IMR-90 (cell line): ENCODE measurements at regions not wholly inside any gene's neighbourhood (a gene's known extent, or its start where the extent isn't known, plus 50 kb on each side); places are given as distances from the start of the nearest gene placed in this dataset.

Source experiments
- ATAC-seq: fragments of 200-7000 bp; cut with Tn5 transposase; 2 replicates; pipeline ENCODE4 v1.9.1; 2020; ENCODE audit warnings: low read depth, mild to moderate bottlenecking, moderate library complexity
- BruUV-seq: library from RNA; stranded (reverse); fragments of 400-500 nt; replicated peaks from 2 replicates; lab custom pipeline; 2021; lab: Mats Ljungman, UMichigan
- CTCF ChIA-PET: fragments of 300-600 bp; formaldehyde crosslinking; extraction: SDS; loops from one replicate; lab custom pipeline; 2021; ENCODE audit warnings: antibody characterized with exemption; lab: Yijun Ruan, JAX
- POLR2A ChIA-PET: fragments of 300-600 bp; sonication (Branson Sonifier 250); formaldehyde crosslinking; loops from one replicate; lab custom pipeline; 2022; ENCODE audit warnings: antibody characterized with exemption; ENCODE audit not compliant: unreplicated experiment; lab: Charles Lee
- DNase-seq: peaks from one replicate; pipeline ENCODE4 v3.0.0; 2013
- H2AFZ ChIP-seq: replicated peaks from 2 replicates; pipeline ENCODE3; 2013; ENCODE audit warnings: low read length, mild to moderate bottlenecking; ENCODE audit not compliant: poor library complexity
- H2AK5ac ChIP-seq: 2 replicates; pipeline ENCODE4 v1.6.1; 2013; ENCODE audit warnings: low read depth, low read length, inconsistent platforms
- H2AK9ac ChIP-seq: replicated peaks from 2 replicates; pipeline ENCODE3; 2013; ENCODE audit warnings: mild to moderate bottlenecking, low read depth, low read length, moderate library complexity; ENCODE audit not compliant: poor library complexity
- H2BK120ac ChIP-seq: 2 replicates; pipeline ENCODE4 v1.6.1; 2013; ENCODE audit warnings: low read depth, low read length, inconsistent platforms
- H2BK15ac ChIP-seq: 3 replicates; pipeline ENCODE4 v1.6.1; 2013; ENCODE audit warnings: low read depth, low read length, inconsistent platforms
- H2BK20ac ChIP-seq: 2 replicates; pipeline ENCODE4 v1.6.1; 2013; ENCODE audit warnings: low read depth, mild to moderate bottlenecking, inconsistent platforms, low read length, moderate library complexity
- H2BK5ac ChIP-seq: 2 replicates; pipeline ENCODE4 v1.6.1; 2013; ENCODE audit warnings: mild to moderate bottlenecking, low read depth, low read length, inconsistent platforms; ENCODE audit not compliant: poor library complexity, severe bottlenecking
- H3K14ac ChIP-seq: replicated peaks from 2 replicates; pipeline ENCODE4 v1.6.1; 2013; ENCODE audit warnings: low read depth, low read length, inconsistent platforms
- H3K18ac ChIP-seq: 2 replicates; pipeline ENCODE4 v1.6.1; 2013; ENCODE audit warnings: low read depth, low read length, control low read depth
- H3K23ac ChIP-seq: 2 replicates; pipeline ENCODE4 v1.6.1; 2013; ENCODE audit warnings: low read depth, low read length, inconsistent platforms
- H3K27ac ChIP-seq: 2 replicates; pipeline ENCODE4 v1.5.1; 2013; ENCODE audit warnings: mild to moderate bottlenecking, control low read depth, low read length; ENCODE audit not compliant: insufficient read depth
- H3K27me3 ChIP-seq: 2 replicates; pipeline ENCODE4 v1.6.1; 2013; ENCODE audit warnings: low read length; ENCODE audit not compliant: control insufficient read depth, insufficient read depth
- H3K36me3 ChIP-seq: 2 replicates; pipeline ENCODE4 v1.6.1; 2013; ENCODE audit warnings: low read length, mixed read lengths; ENCODE audit not compliant: control insufficient read depth, insufficient read depth
- H3K4ac ChIP-seq: 2 replicates; pipeline ENCODE4 v1.6.1; 2013; ENCODE audit warnings: low read depth, low read length, inconsistent platforms
- H3K4me1 ChIP-seq: 2 replicates; pipeline ENCODE4 v1.6.1; 2013; ENCODE audit warnings: low read length, mixed read lengths; ENCODE audit not compliant: control insufficient read depth, insufficient read depth
- H3K4me2 ChIP-seq: 2 replicates; pipeline ENCODE4 v1.6.1; 2013; ENCODE audit warnings: low read depth, mild to moderate bottlenecking, control low read depth, low read length, moderate library complexity
- H3K4me3 ChIP-seq: 2 replicates; pipeline ENCODE4 v1.5.1; 2013; ENCODE audit warnings: low read depth, mild to moderate bottlenecking, control low read depth, low read length, moderate library complexity; ENCODE audit not compliant: insufficient read depth
- H3K56ac ChIP-seq: 2 replicates; pipeline ENCODE4 v1.6.1; 2013; ENCODE audit warnings: low read length, inconsistent platforms; ENCODE audit not compliant: insufficient read depth; ENCODE audit errors: extremely low read depth
- H3K79me1 ChIP-seq, 2 experiments: 2 replicates each; pipeline ENCODE4 v1.6.1; 2013; ENCODE audit warnings: low read length in 2 of 2, inconsistent platforms in 1 of 2, low read depth in 1 of 2
- H3K9ac ChIP-seq: 2 replicates; pipeline ENCODE4 v1.6.1; 2013; ENCODE audit warnings: low read depth, low read length, control low read depth
- H3K9me1 ChIP-seq: 2 replicates; pipeline ENCODE4 v1.6.1; 2013; ENCODE audit warnings: low read length, inconsistent platforms; ENCODE audit not compliant: insufficient read depth
- H3K9me3 ChIP-seq: 2 replicates; pipeline ENCODE4 v1.6.1; 2013; ENCODE audit warnings: low read length; ENCODE audit not compliant: control insufficient read depth, insufficient read depth
- H4K20me1 ChIP-seq: 2 replicates; pipeline ENCODE4 v1.6.1; 2013; ENCODE audit warnings: low read length, inconsistent platforms; ENCODE audit not compliant: insufficient read depth
- H4K5ac ChIP-seq: 2 replicates; pipeline ENCODE4 v1.6.1; 2013; ENCODE audit warnings: mild to moderate bottlenecking, low read depth, low read length, control low read depth
- H4K8ac ChIP-seq, 2 experiments: 2 replicates each; pipeline ENCODE4 v1.6.1; 2013; ENCODE audit warnings: low read depth in 2 of 2, low read length in 2 of 2, control low read depth in 1 of 2, inconsistent platforms in 1 of 2
- H4K91ac ChIP-seq: 2 replicates; pipeline ENCODE4 v1.6.1; 2013; ENCODE audit warnings: low read depth, low read length, inconsistent platforms; ENCODE audit not compliant: insufficient read depth
- BHLHE40 ChIP-seq: fragments of 150-350 bp; IDR thresholded peaks from 2 replicates; pipeline ENCODE4 v1.6.1; 2016; ENCODE audit warnings: mild to moderate bottlenecking, low read depth, low read length
- CEBPB ChIP-seq: IDR thresholded peaks from 2 replicates; pipeline ENCODE4 v1.6.1; 2012; ENCODE audit warnings: low read depth, low read length, improper control_type of control experiment
- CHD1 ChIP-seq: IDR thresholded peaks from 2 replicates; pipeline ENCODE4 v1.6.1; 2012; ENCODE audit warnings: low read depth, low read length, improper control_type of control experiment
- FOS ChIP-seq: fragments of 150-350 bp; IDR thresholded peaks from 2 replicates; pipeline ENCODE4 v1.6.1; 2016; ENCODE audit warnings: low read depth, low read length
- MAFK ChIP-seq: IDR thresholded peaks from 2 replicates; pipeline ENCODE4 v1.6.1; 2012; ENCODE audit warnings: low read depth, low read length, improper control_type of control experiment
- MAZ ChIP-seq: IDR thresholded peaks from 2 replicates; pipeline ENCODE4 v1.6.1; 2012; ENCODE audit warnings: low read depth, mild to moderate bottlenecking, low read length, improper control_type of control experiment, moderate library complexity, borderline replicate concordance
- MXI1 ChIP-seq: IDR thresholded peaks from 2 replicates; pipeline ENCODE4 v1.6.1; 2012; ENCODE audit warnings: low read depth, mild to moderate bottlenecking, low read length, moderate library complexity, borderline replicate concordance
- NFE2L2 ChIP-seq: fragments of 150-350 bp; IDR thresholded peaks from 2 replicates; pipeline ENCODE4 v1.6.1; 2016; ENCODE audit warnings: low read depth, mild to moderate bottlenecking, low read length
- POLR2A ChIP-seq: IDR thresholded peaks from 2 replicates; pipeline ENCODE4 v1.6.1; 2012; ENCODE audit warnings: mild to moderate bottlenecking, low read depth, low read length
- RAD21 ChIP-seq: IDR thresholded peaks from 2 replicates; pipeline ENCODE4 v1.6.1; 2012; ENCODE audit warnings: low read length, improper control_type of control experiment
- RFX5 ChIP-seq: IDR thresholded peaks from 2 replicates; pipeline ENCODE4 v1.8.0; 2012; ENCODE audit warnings: low read depth, mild to moderate bottlenecking, low read length, moderate library complexity
- SMC3 ChIP-seq: fragments of 150-350 bp; IDR thresholded peaks from 2 replicates; pipeline ENCODE4 v1.6.1; 2016; ENCODE audit warnings: low read depth, mild to moderate bottlenecking, antibody characterized with exemption, low read length, moderate library complexity
- WGBS, 2 experiments: methylation state at CpG; one replicate each; pipeline versions ENCODE4 v1.1.5 to v1.1.7; 2013; ENCODE audit warnings: missing lambda C conversion rate in 2 of 2; ENCODE audit not compliant: insufficient read length in 1 of 2; ENCODE audit errors: extremely low coverage in 2 of 2; 5-methylcytosine and 5-hydroxymethylcytosine counted together
- dilution Hi-C: fragments of 300-500 bp; cut with HindIII; formaldehyde crosslinking; loops from one replicate; pipeline ENCODE4 v1.14.3; 2018; ENCODE audit warnings: low sequenced_read_pairs; ENCODE audit not compliant: unreplicated experiment
- in situ Hi-C: fragments of 300-500 bp; cut with MboI; formaldehyde crosslinking; loops from 3 replicates; pipeline ENCODE4 v1.14.3; 2019; ENCODE audit warnings: low sequenced_read_pairs, inconsistent platforms, mixed read lengths
- intact Hi-C: fragments of 100-400 bp; cut with micrococcal nuclease; formaldehyde crosslinking; loops from 2 replicates; pipeline ENCODE4 v1.10.0; 2022
- TF ChIP-seq, protein P1 (sequence below): conservative IDR thresholded peaks from 2 replicates; pipeline ENCODE4 v1.5.1; 2012; ENCODE audit warnings: mild to moderate bottlenecking, low read depth, low read length, improper control_type of control experiment
- TF ChIP-seq, protein P2 (sequence below): fragments of 150-350 bp; IDR thresholded peaks from 2 replicates; pipeline ENCODE4 v1.6.1; 2016; ENCODE audit warnings: low read depth, mild to moderate bottlenecking, low read length, moderate library complexity, borderline replicate concordance
- TF ChIP-seq, protein P3 (sequence below): fragments of 150-350 bp; IDR thresholded peaks from 2 replicates; pipeline ENCODE4 v1.6.1; 2017; ENCODE audit warnings: mild to moderate bottlenecking, antibody characterized with exemption, low read length, low read depth

- intact Hi-C loops, result no loop called here
- H3K14ac ChIP-seq, result no peak overlapping the region
These were observed 412.9 kb upstream of the CCNH start for GRCh38 chr5:87825583-87825982.

More at GRCh38 chr5:87825583-87825982, 412.9 kb upstream of the CCNH start:
- dilution Hi-C loops, result no loop called here
- no peak overlapping the region for H2AFZ ChIP-seq
- no peaks in the 10 kb centered on the region for H3K4me1 ChIP-seq
- ATAC-seq, result no peak
- no peak overlapping the region for H4K91ac ChIP-seq
- in situ Hi-C loops, result no loop called here
- no peak overlapping the region for H2AK5ac ChIP-seq
- BruUV-seq, result no TSS peak
- no peak overlapping the region for H3K4me2 ChIP-seq
- POLR2A ChIA-PET, result no interaction called here
- no peaks in the 10 kb centered on the region for H3K9me1 ChIP-seq
- WGBS, 2 experiments, result no CpG with 5 or more reads among the region's 1 CpG
- H3K9ac ChIP-seq, result no peak overlapping the region
- H4K8ac ChIP-seq, result no peak overlapping the region
- no peak overlapping the region for H3K4ac ChIP-seq
- H3K27me3 ChIP-seq, result no peaks in the 10 kb centered on the region
- H4K5ac ChIP-seq, result no peak overlapping the region
- DNase-seq, result no peak
- TF ChIP-seq BHLHE40, result no peak
- TF ChIP-seq, protein P1, sequence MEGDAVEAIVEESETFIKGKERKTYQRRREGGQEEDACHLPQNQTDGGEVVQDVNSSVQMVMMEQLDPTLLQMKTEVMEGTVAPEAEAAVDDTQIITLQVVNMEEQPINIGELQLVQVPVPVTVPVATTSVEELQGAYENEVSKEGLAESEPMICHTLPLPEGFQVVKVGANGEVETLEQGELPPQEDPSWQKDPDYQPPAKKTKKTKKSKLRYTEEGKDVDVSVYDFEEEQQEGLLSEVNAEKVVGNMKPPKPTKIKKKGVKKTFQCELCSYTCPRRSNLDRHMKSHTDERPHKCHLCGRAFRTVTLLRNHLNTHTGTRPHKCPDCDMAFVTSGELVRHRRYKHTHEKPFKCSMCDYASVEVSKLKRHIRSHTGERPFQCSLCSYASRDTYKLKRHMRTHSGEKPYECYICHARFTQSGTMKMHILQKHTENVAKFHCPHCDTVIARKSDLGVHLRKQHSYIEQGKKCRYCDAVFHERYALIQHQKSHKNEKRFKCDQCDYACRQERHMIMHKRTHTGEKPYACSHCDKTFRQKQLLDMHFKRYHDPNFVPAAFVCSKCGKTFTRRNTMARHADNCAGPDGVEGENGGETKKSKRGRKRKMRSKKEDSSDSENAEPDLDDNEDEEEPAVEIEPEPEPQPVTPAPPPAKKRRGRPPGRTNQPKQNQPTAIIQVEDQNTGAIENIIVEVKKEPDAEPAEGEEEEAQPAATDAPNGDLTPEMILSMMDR, result no peak
- no peak for TF ChIP-seq CEBPB
- TF ChIP-seq MXI1, result no peak
- no peak for TF ChIP-seq POLR2A
- TF ChIP-seq RAD21, result no peak
- TF ChIP-seq MAFK, result no peak
- TF ChIP-seq FOS, result no peak
- TF ChIP-seq, protein P2, sequence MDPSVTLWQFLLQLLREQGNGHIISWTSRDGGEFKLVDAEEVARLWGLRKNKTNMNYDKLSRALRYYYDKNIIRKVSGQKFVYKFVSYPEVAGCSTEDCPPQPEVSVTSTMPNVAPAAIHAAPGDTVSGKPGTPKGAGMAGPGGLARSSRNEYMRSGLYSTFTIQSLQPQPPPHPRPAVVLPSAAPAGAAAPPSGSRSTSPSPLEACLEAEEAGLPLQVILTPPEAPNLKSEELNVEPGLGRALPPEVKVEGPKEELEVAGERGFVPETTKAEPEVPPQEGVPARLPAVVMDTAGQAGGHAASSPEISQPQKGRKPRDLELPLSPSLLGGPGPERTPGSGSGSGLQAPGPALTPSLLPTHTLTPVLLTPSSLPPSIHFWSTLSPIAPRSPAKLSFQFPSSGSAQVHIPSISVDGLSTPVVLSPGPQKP, result no peak
- TF ChIP-seq RFX5, result no peak
- TF ChIP-seq, protein P3, sequence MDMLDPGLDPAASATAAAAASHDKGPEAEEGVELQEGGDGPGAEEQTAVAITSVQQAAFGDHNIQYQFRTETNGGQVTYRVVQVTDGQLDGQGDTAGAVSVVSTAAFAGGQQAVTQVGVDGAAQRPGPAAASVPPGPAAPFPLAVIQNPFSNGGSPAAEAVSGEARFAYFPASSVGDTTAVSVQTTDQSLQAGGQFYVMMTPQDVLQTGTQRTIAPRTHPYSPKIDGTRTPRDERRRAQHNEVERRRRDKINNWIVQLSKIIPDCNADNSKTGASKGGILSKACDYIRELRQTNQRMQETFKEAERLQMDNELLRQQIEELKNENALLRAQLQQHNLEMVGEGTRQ, result no peak
- no peak for TF ChIP-seq CHD1
- TF ChIP-seq MAZ, result no peak
- TF ChIP-seq SMC3, result no peak
- TF ChIP-seq NFE2L2, result no peak
- H2BK15ac ChIP-seq, result no peak overlapping the region
- no peaks in the 10 kb centered on the region for H3K79me1 ChIP-seq
- H3K9me3 ChIP-seq, result peaks cover 6% of the 10 kb centered on the region; the same call in 1 of the 2 replicates
- no peak overlapping the region for H3K4me3 ChIP-seq
- H3K18ac ChIP-seq, result no peak overlapping the region
- no peaks in the 10 kb centered on the region for H4K20me1 ChIP-seq
- CTCF ChIA-PET, result interaction anchor here (0.6 kb wide), 1 partner anchor 508 kb away, joined by 5 read pairs; no protein-coding TSS in a partner anchor
- no peak overlapping the region for H2BK20ac ChIP-seq
- no peak overlapping the region for H3K56ac ChIP-seq
- no peak overlapping the region for H3K23ac ChIP-seq
- H3K27ac ChIP-seq, result no peak overlapping the region
- H2AK9ac ChIP-seq, result no peak overlapping the region
- H3K36me3 ChIP-seq, result no peaks in the 10 kb centered on the region
- no peak overlapping the region for H2BK5ac ChIP-seq
- no peak overlapping the region for H2BK120ac ChIP-seq
